ENCODE measurements at regions not wholly inside any gene's neighbourhood (a gene's known extent, or its start where the extent isn't known, plus 50 kb on each side); places are given as distances from the start of the nearest gene placed in this dataset.

GRCh38 chr2:15749460-15750432 lies 158.1 kb downstream of the DDX1 start:
- no peak for TF ChIP-seq CTCF (IDR thresholded peaks at IDR 0.05)
- no peak for TF ChIP-seq POLR2A (IDR thresholded peaks at IDR 0.05)

Data from thyroid gland (tissue), 4 donors.